Cardiac muscle cell (in vitro differentiated cells and primary cell): ENCODE measurements at regions not wholly inside any gene's neighbourhood (a gene's known extent, or its start where the extent isn't known, plus 50 kb on each side); places are given as distances from the start of the nearest gene placed in this dataset.
"Not testable (repeated sequence)": the region's sequence is repeated elsewhere in the genome, so short reads cannot be mapped to it uniquely, and the experiment has no call there.

Experiments
- DNase-seq, 2 donors: peaks; one replicate each; pipeline versions ENCODE4 v3.0.0 to v3.0.0-alpha.2; 2010 to 2017; ENCODE audit warnings: low read depth in 1 of 2, low spot score in 1 of 2
- H3K27ac ChIP-seq: fragments of 200-600 bp; sonication (generic); 2 replicates; pipeline ENCODE4 v1.5.1; 2016
- H3K27me3 ChIP-seq: fragments of 200-600 bp; sonication (generic); 2 replicates; pipeline ENCODE4 v1.6.0; 2016; ENCODE audit warnings: control low read depth
- H3K36me3 ChIP-seq: fragments of 200-600 bp; sonication (generic); 2 replicates; pipeline ENCODE4 v1.5.1; 2016; ENCODE audit warnings: control low read depth
- H3K4me1 ChIP-seq: fragments of 200-600 bp; sonication (generic); 2 replicates; pipeline ENCODE4 v1.8.1; 2017; ENCODE audit warnings: low read depth, mild to moderate bottlenecking, mixed run types
- H3K4me3 ChIP-seq: fragments of 200-600 bp; sonication (generic); 2 replicates; pipeline ENCODE4 v1.5.1; 2016; ENCODE audit warnings: mild to moderate bottlenecking
- H3K9me3 ChIP-seq: fragments of 200-600 bp; sonication (generic); 2 replicates; pipeline ENCODE4 v1.5.1; 2017; ENCODE audit warnings: low read depth, mild to moderate bottlenecking, control low read depth
- CTCF ChIP-seq: IDR thresholded peaks from 2 replicates; pipeline ENCODE4 v1.5.1; 2012; ENCODE audit warnings: low read depth, mild to moderate bottlenecking, low read length

GRCh38 chr4:3599951-3600350, 67.7 kb upstream of the LRPAP1 start:
- Histone ChIP-seq H3K4me3 (no peak overlapping the region), H3K4me1 (no peaks in the 10 kb centered on the region), H3K36me3 (no peaks in the 10 kb centered on the region), H3K27ac (no peak overlapping the region), H3K9me3 (no peaks in the 10 kb centered on the region), H3K27me3 (no peaks in the 10 kb centered on the region)
- no peak for TF ChIP-seq CTCF
- no peak for DNase-seq

- TF ChIP-seq CTCF: no peak
- no peak overlapping the region for H3K27ac ChIP-seq
- H3K36me3 ChIP-seq: no peaks in the 10 kb centered on the region
- no peaks in the 10 kb centered on the region for H3K9me3 ChIP-seq
- no peaks in the 10 kb centered on the region for H3K4me1 ChIP-seq
- H3K27me3 ChIP-seq: no peaks in the 10 kb centered on the region
- no peak for DNase-seq
- H3K4me3 ChIP-seq: no peak overlapping the region
Measured at GRCh38 chr4:3598695-3599227, 66.5 kb upstream of the LRPAP1 start.

DNA sequence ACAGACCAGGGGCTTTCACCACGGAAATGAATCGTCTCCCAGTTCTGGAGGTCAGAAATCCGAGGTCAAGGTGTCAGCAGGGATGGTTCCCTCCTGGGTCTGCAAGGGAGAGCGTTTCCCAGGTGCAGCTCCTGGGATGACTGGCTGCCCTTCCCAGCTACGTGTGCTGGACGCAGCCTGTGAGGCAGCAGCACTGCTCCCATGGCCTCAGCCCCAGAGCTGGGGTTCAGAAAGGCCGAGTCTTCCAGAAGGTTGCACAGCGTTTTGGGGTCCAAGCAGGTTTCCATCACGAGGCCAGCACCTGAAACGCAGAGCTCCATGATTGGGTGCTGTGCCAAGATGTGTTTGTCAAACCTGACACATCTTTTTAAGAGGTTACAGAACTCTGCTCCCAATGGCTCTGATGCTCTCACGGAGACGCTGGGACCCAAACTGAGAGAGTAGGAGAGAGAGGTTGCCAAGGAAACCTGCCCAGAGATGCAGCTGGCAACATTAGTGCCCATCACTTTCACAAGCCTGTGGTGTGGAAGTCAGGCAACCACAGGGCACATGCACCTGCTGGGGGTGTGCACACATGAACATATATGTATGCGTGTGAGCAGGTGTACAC, 65.8 kb upstream of the LRPAP1 start:
- not testable (repeated sequence) for H3K4me3 ChIP-seq, H3K27ac ChIP-seq, H3K4me1 ChIP-seq, H3K27me3 ChIP-seq, DNase-seq, H3K36me3 ChIP-seq, H3K9me3 ChIP-seq

GRCh38 chr4:3596957-3597733, 64.9 kb upstream of the LRPAP1 start:
- not testable (repeated sequence) for H3K4me1 ChIP-seq, H3K27me3 ChIP-seq, DNase-seq, H3K4me3 ChIP-seq, H3K36me3 ChIP-seq, H3K27ac ChIP-seq, H3K9me3 ChIP-seq

DNA sequence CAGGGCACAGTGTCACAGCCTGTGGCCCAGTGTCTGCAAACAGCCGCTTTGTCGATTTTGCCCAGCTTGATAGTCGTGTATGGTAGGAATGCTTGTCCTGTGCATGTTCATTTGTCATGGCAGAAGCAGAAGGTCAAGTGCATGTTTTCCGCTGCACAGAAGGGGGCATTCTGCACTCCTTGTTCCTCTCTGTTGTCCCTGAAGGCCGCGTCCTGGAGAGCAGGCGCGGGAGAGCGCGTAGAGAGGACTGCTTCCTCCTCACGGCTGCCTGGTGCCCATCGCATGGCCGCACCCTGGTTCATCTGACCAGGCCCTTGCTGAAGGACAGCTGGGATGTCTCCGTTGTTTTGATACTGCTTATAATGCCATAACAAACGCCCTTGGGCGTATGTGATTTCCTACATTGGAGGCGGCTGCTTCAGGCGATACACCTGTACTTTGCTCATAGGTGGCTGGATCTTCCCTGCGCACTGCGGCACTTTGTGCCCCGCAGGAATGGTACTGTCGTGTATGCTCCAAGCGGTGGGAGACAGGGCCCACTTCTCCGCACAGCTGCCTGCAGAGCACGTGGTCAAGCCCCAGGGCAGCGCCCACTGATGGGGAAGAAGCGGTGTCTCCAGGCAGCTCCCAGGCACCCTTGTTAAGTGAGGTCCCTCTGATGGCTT, 63.5 kb upstream of the LRPAP1 start:
- H3K27me3 ChIP-seq, H3K27ac ChIP-seq, DNase-seq, H3K36me3 ChIP-seq, H3K4me3 ChIP-seq, H3K4me1 ChIP-seq, H3K9me3 ChIP-seq: not testable (repeated sequence)

- not testable (repeated sequence) for H3K27me3 ChIP-seq, H3K36me3 ChIP-seq, H3K9me3 ChIP-seq, H3K27ac ChIP-seq, H3K4me3 ChIP-seq, H3K4me1 ChIP-seq, DNase-seq
Measured at GRCh38 chr4:3594751-3595150, 62.5 kb upstream of the LRPAP1 start.

DNA sequence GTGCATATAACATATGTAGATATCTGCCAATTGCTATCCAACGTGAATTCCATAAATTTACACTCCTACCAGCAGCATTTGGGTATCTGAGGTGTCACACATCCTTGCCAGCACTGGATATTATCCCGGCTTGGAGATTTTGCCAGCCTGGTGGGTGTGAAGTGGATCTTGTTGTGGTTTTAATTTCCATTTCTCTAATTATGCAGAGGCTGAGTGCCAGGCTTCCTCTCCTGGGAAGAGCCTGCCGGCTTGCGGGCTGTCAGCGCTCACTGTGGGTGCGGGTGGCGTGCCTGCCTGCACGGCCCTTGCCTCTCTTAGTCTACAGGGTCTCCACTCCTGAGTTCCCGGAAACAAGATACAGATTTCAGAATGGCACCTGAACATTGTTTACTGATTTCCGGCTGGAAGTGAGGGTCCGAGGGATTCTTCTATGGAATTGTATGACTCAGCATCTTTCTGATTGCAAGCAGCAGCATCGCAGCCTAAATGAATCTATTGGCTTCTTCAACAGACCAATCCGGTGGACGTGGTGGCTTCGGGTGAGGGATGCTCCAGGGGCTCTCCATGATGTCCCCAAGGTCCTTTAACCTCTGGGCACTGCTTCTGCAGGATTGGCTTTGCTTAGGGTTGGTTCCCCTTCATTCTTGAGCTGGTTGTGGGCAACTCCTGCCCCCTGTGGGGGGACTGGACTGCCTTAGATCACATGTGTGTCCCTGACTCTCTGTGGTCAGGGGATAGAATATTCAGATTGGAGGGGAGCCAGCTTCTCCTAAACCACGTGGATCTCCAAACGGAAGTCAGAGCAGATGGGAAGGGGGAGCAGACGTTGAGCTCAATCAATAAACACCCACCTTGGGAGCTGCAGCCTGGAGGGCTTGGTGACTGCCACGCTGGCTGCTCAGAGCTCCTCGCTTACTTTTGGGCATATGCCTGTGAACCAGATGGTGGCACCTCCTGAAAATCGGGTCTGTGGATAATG, 58.0 kb upstream of the LRPAP1 start:
- H3K4me3 ChIP-seq, H3K4me1 ChIP-seq, H3K27ac ChIP-seq, H3K36me3 ChIP-seq, H3K9me3 ChIP-seq, H3K27me3 ChIP-seq, DNase-seq: not testable (repeated sequence)

GRCh38 chr4:3589379-3589778, 57.2 kb upstream of the LRPAP1 start:
- H3K4me3 ChIP-seq, H3K9me3 ChIP-seq, DNase-seq, H3K36me3 ChIP-seq, H3K27me3 ChIP-seq, H3K27ac ChIP-seq, H3K4me1 ChIP-seq: not testable (repeated sequence)

- H3K4me3 ChIP-seq, H3K9me3 ChIP-seq, DNase-seq, H3K27ac ChIP-seq, H3K4me1 ChIP-seq, H3K36me3 ChIP-seq, H3K27me3 ChIP-seq: not testable (repeated sequence)
Measured at GRCh38 chr4:3588517-3589194, 56.4 kb upstream of the LRPAP1 start.

DNA sequence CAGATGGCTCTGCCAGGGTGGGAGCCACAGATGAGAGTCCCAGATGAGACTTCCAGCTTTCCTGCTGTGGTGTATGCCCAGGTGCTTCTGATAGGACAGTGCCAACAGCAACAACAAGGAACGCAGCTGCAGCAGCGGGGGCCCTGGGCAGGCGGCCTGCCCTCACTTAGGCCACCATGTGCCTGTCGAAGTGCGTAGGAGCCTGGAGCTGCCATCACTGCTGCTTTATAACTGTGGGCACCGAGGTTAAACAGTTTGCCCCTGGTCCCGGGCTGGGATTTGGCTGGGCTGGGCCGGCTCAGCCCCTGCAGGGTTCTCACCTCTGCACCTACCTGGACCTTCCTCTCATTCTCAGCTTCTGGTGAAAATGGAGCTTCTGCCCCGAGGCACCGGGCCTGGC, 54.4 kb upstream of the LRPAP1 start:
- H3K27ac ChIP-seq, H3K4me3 ChIP-seq, H3K9me3 ChIP-seq, H3K4me1 ChIP-seq, H3K27me3 ChIP-seq, DNase-seq, H3K36me3 ChIP-seq: not testable (repeated sequence)

GRCh38 chr4:3585567-3585966, 53.3 kb upstream of the LRPAP1 start:
- DNase-seq: peak; percentile 6 to 54
- H3K27ac ChIP-seq, H3K36me3 ChIP-seq, H3K4me3 ChIP-seq, H3K9me3 ChIP-seq, H3K27me3 ChIP-seq, H3K4me1 ChIP-seq: not testable (repeated sequence)
